Mesenchymal stem cell (in vitro differentiated cells and primary cell): ENCODE measurements at regions not wholly inside any gene's neighbourhood (a gene's known extent, or its start where the extent isn't known, plus 50 kb on each side); places are given as distances from the start of the nearest gene placed in this dataset.

Source experiments
- DNase-seq: peaks from one replicate; pipeline ENCODE4 v3.0.0-alpha.2; 2013
- H2AFZ ChIP-seq: one replicate; pipeline ENCODE4 v1.6.1; 2013; ENCODE audit warnings: low read depth, mild to moderate bottlenecking, control low read depth, inconsistent platforms, low read length, moderate library complexity
- H2AK5ac ChIP-seq: 2 replicates; pipeline ENCODE4 v1.6.1; 2013; ENCODE audit warnings: low read length, moderate library complexity, mild to moderate bottlenecking, inconsistent platforms; ENCODE audit not compliant: severe bottlenecking
- H2BK120ac ChIP-seq: one replicate; pipeline ENCODE4 v1.6.1; 2013; ENCODE audit warnings: low read depth, mild to moderate bottlenecking, inconsistent platforms, low read length, moderate library complexity
- H2BK12ac ChIP-seq, 2 experiments: one replicate each; pipeline ENCODE4 v1.6.1; 2013; ENCODE audit warnings: inconsistent platforms in 2 of 2, low read length in 2 of 2, mild to moderate bottlenecking in 2 of 2, moderate library complexity in 2 of 2, control low read depth in 1 of 2
- H2BK15ac ChIP-seq: one replicate; pipeline ENCODE4 v1.6.1; 2013; ENCODE audit warnings: mild to moderate bottlenecking, low read depth, inconsistent platforms; ENCODE audit not compliant: poor library complexity, severe bottlenecking
- H2BK5ac ChIP-seq: 2 replicates; pipeline ENCODE4 v1.6.1; 2013; ENCODE audit warnings: low read depth, mild to moderate bottlenecking, low read length, control low read depth, inconsistent platforms; ENCODE audit not compliant: poor library complexity, severe bottlenecking
- H3K14ac ChIP-seq, 2 experiments: one replicate each; pipeline ENCODE4 v1.6.1; 2013; ENCODE audit warnings: inconsistent platforms in 2 of 2, low read length in 2 of 2, control low read depth in 1 of 2, mild to moderate bottlenecking in 1 of 2, moderate library complexity in 1 of 2
- H3K18ac ChIP-seq, 2 experiments: one replicate each; pipeline ENCODE4 v1.6.1; 2013; ENCODE audit warnings: inconsistent platforms in 2 of 2, low read length in 2 of 2, control low read depth in 1 of 2, low read depth in 1 of 2, mild to moderate bottlenecking in 1 of 2
- H3K23ac ChIP-seq, 2 experiments: one replicate each; pipeline ENCODE4 v1.6.1; 2013; ENCODE audit warnings: inconsistent platforms in 2 of 2, low read length in 2 of 2, mild to moderate bottlenecking in 2 of 2, moderate library complexity in 2 of 2, control low read depth in 1 of 2
- H3K27ac ChIP-seq: 2 replicates; pipeline ENCODE4 v1.5.1; 2013; ENCODE audit warnings: mild to moderate bottlenecking, moderate library complexity, low read length, control low read depth, inconsistent platforms; ENCODE audit not compliant: poor library complexity, severe bottlenecking
- H3K27me3 ChIP-seq, 2 experiments: 2 replicates each; pipeline versions ENCODE4 v1.6.1 to v1.7.0; 2013; ENCODE audit warnings: low read length in 2 of 2, mild to moderate bottlenecking in 2 of 2, moderate library complexity in 2 of 2, control low read depth in 1 of 2, inconsistent platforms in 1 of 2; ENCODE audit not compliant: control insufficient read depth in 1 of 2, insufficient read depth in 1 of 2
- H3K36me3 ChIP-seq, 2 experiments: 2 replicates each; pipeline versions ENCODE4 v1.6.1 to v1.7.0; 2013; ENCODE audit warnings: low read length in 2 of 2, control low read depth in 1 of 2, inconsistent platforms in 1 of 2, low read depth in 1 of 2, mild to moderate bottlenecking in 1 of 2; ENCODE audit not compliant: insufficient read depth in 2 of 2, control insufficient read depth in 1 of 2
- H3K4ac ChIP-seq, 2 experiments: one replicate each; pipeline ENCODE4 v1.6.1; 2013; ENCODE audit warnings: inconsistent platforms in 2 of 2, low read length in 2 of 2, mild to moderate bottlenecking in 2 of 2, moderate library complexity in 2 of 2, control low read depth in 1 of 2, low read depth in 1 of 2
- H3K4me1 ChIP-seq: 2 replicates; pipeline ENCODE4 v1.6.1; 2013; ENCODE audit warnings: low read depth, low read length, control low read depth; ENCODE audit not compliant: control insufficient read depth, insufficient read depth
- H3K4me2 ChIP-seq: 2 replicates; pipeline ENCODE4 v1.6.1; 2013; ENCODE audit warnings: low read length, mild to moderate bottlenecking, inconsistent platforms; ENCODE audit not compliant: poor library complexity, severe bottlenecking
- H3K4me3 ChIP-seq, 2 experiments: 2 replicates each; pipeline versions ENCODE4 v1.5.1 to v1.7.0; 2013; ENCODE audit warnings: low read length in 2 of 2, mild to moderate bottlenecking in 2 of 2, control low read depth in 1 of 2, low read depth in 1 of 2; ENCODE audit not compliant: insufficient read depth in 1 of 2
- H3K79me1 ChIP-seq: replicated peaks from 2 replicates; pipeline ENCODE4 v1.6.1; 2013; ENCODE audit warnings: mild to moderate bottlenecking, control low read depth, low read length, inconsistent platforms; ENCODE audit not compliant: poor library complexity, severe bottlenecking
- H3K9ac ChIP-seq: 2 replicates; pipeline ENCODE4 v1.7.0; 2013; ENCODE audit warnings: mild to moderate bottlenecking, low read length, moderate library complexity
- H3K9me3 ChIP-seq: 2 replicates; pipeline ENCODE4 v1.7.0; 2013; ENCODE audit warnings: mild to moderate bottlenecking, low read length; ENCODE audit not compliant: control insufficient read depth
- H4K8ac ChIP-seq: one replicate; pipeline ENCODE4 v1.6.1; 2013; ENCODE audit warnings: inconsistent platforms, mild to moderate bottlenecking, low read length, moderate library complexity
- H4K91ac ChIP-seq: one replicate; pipeline ENCODE4 v1.6.1; 2013; ENCODE audit warnings: mild to moderate bottlenecking, low read length, inconsistent platforms
- WGBS: methylation state at CpG from one replicate; pipeline ENCODE4 v1.1.7; 2013; ENCODE audit warnings: mixed read lengths; 5-methylcytosine and 5-hydroxymethylcytosine counted together

DNA sequence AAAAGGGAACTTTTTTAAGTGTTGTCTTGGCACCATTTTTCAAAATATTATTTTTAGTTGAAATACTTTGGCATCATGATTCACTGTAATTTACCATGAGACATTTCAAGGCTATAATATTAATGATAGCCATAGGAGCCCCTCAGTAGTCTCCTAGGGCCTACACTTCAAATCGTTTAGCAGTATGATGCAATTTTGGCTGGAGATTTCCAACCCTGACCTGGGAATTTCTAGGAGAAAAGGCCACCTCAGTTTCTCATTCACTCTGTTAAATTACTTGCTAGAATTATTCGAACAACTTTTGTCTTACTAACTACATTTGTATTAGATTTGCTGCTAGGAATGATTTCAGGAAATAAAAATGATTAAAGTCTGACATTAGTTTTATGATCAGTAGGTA lies 1610.9 kb upstream of the RAG2 start:
- no peak overlapping the region for H3K27ac ChIP-seq
- no peaks in the 10 kb centered on the region for H3K27me3 ChIP-seq
- H2AK5ac ChIP-seq, result no peak overlapping the region
- no peak overlapping the region for H3K4ac ChIP-seq
- no peak overlapping the region for H2BK15ac ChIP-seq
- H4K8ac ChIP-seq, result no peak overlapping the region
- H3K9me3 ChIP-seq, result no peaks in the 10 kb centered on the region
- no peak overlapping the region for H2BK120ac ChIP-seq
- H3K14ac ChIP-seq, result no peak overlapping the region
- H2BK5ac ChIP-seq, result no peak overlapping the region
- H3K18ac ChIP-seq, result no peak overlapping the region
- no peak overlapping the region for H3K4me3 ChIP-seq
- 75% methylated on average over 1 of the region's 2 CpGs for WGBS
- no peak overlapping the region for H2BK12ac ChIP-seq
- H3K4me1 ChIP-seq, result no peaks in the 10 kb centered on the region
- no peak overlapping the region for H4K91ac ChIP-seq
- H3K36me3 ChIP-seq, result no peaks in the 10 kb centered on the region
- H3K79me1 ChIP-seq, result no peaks in the 10 kb centered on the region
- H3K4me2 ChIP-seq, result no peak overlapping the region
- no peak overlapping the region for H3K23ac ChIP-seq
- H3K9ac ChIP-seq, result no peak overlapping the region
- DNase-seq, result no peak
- H2AFZ ChIP-seq, result no peak overlapping the region

DNA sequence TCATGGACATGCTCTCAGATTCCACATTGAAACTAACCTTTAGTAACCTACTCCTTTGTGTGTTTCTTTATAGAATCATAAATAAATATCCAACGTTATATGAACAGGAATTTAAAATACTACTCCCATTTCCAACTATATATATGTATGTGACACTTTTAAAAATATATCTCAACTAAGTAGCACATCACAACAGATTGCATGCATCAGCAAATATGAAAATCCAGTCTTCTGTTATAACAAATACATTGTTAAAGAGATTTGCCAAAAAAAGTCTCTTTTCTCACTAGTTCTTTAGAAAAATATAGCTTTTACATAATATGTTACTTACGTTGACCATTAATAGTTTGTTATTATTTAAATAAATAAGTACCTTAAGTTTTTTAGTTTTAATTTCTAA lies 1608.6 kb upstream of the RAG2 start:
- Histone ChIP-seq H3K4me1 (no peaks in the 10 kb centered on the region), H3K27ac (no peak overlapping the region), H3K4ac (no peak overlapping the region), H2BK120ac (no peak overlapping the region), H3K14ac (no peak overlapping the region), H2AK5ac (no peak overlapping the region), H3K36me3 (no peaks in the 10 kb centered on the region), H3K79me1 (no peaks in the 10 kb centered on the region), H4K91ac (no peak overlapping the region), H2BK5ac (no peak overlapping the region), H3K23ac (no peak overlapping the region), H2AFZ (no peak overlapping the region), H2BK15ac (no peak overlapping the region), H2BK12ac (no peak overlapping the region), H3K9me3 (peaks cover 3% of the 10 kb centered on the region), H3K18ac (no peak overlapping the region), H3K4me3 (no peak overlapping the region), H3K27me3 (no peaks in the 10 kb centered on the region), H4K8ac (no peak overlapping the region), H3K9ac (no peak overlapping the region), H3K4me2 (no peak overlapping the region)
- WGBS, result no CpG with 5 or more reads among the region's 2 CpGs
- DNase-seq, result no peak

DNA sequence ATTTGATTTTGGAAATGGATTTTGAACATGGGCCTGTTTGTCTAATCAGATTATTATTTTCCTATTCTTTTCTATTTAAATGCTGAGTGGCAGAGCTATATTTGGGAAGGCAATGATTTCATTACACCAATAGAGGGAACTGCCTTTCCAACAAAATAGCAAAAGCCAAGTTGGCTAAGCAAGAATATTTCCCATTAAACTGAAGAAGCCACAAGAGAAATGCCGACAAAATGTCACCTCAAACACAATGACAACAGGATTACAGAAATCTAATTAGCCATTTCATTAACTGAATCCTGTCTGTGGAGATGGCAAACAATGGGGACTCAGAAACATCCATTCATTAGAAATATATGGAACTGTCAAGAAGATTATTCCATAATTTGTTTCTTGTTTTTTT lies 1593.1 kb upstream of the RAG2 start:
- H4K91ac ChIP-seq, result no peak overlapping the region
- H3K27me3 ChIP-seq, result no peaks in the 10 kb centered on the region
- no peak overlapping the region for H3K18ac ChIP-seq
- H2BK5ac ChIP-seq, result no peak overlapping the region
- no peak overlapping the region for H3K23ac ChIP-seq
- no peaks in the 10 kb centered on the region for H3K4me1 ChIP-seq
- H3K4me3 ChIP-seq, result no peak overlapping the region
- H2BK12ac ChIP-seq, result no peak overlapping the region
- no peak overlapping the region for H3K9ac ChIP-seq
- no peak overlapping the region for H4K8ac ChIP-seq
- WGBS, result 100% methylated on average over 1 of the region's 1 CpG
- no peak overlapping the region for H3K4ac ChIP-seq
- no peak for DNase-seq
- H2BK120ac ChIP-seq, result no peak overlapping the region
- H3K9me3 ChIP-seq, result peaks cover 5% of the 10 kb centered on the region
- H2BK15ac ChIP-seq, result no peak overlapping the region
- no peaks in the 10 kb centered on the region for H3K36me3 ChIP-seq
- no peak overlapping the region for H2AFZ ChIP-seq
- H2AK5ac ChIP-seq, result no peak overlapping the region
- no peak overlapping the region for H3K4me2 ChIP-seq
- H3K79me1 ChIP-seq, result no peaks in the 10 kb centered on the region
- no peak overlapping the region for H3K14ac ChIP-seq
- no peak overlapping the region for H3K27ac ChIP-seq

DNA sequence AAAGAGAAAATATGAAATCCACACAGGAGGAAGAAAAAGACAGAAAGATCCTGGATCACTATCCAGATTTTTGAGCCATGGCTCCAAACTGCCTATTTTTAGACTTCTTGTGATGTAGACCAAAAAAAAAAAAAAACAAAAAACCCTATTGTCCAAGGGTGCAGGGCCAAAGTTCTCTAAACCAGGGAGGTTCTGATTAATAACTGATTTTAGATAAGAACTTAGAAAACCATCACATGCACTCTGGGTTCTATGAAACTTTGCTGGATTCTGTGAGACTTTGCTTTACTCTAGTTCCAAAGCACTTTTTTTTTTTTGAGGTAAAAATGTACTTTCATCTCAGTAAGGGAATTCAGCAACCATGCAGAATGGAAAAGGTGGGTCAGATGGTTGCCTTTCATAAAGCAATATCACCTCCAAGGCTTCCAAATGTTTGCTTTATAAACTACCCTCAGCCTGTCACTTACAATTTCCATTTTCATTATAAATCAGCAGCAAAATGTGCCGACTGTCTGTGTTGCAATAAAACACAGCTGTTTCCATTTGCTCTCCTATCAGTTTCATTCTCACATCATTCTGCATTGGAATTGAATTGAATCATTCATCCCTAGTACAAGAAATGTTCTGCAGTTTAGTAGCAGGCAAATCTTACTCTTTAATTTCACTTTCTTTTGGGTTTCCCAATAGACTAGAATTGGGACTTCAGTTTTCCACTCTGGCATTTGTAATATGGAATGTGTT lies 1584.3 kb upstream of the RAG2 start:
- 63% methylated on average over 1 of the region's 1 CpG for WGBS
- no peak overlapping the region for H3K27ac ChIP-seq

More for the DNA sequence above, 1584.3 kb upstream of the RAG2 start:
- Histone ChIP-seq H2BK12ac (no peak overlapping the region), H3K4me1 (no peaks in the 10 kb centered on the region), H3K36me3 (no peaks in the 10 kb centered on the region), H2AFZ (no peak overlapping the region), H3K9me3 (no peaks in the 10 kb centered on the region), H3K18ac (no peak overlapping the region), H3K4me2 (no peak overlapping the region), H3K27me3 (no peaks in the 10 kb centered on the region), H3K23ac (no peak overlapping the region), H3K14ac (no peak overlapping the region), H2AK5ac (no peak overlapping the region), H2BK5ac (no peak overlapping the region), H3K4ac (no peak overlapping the region), H3K9ac (no peak overlapping the region), H3K4me3 (no peak overlapping the region), H4K8ac (no peak overlapping the region), H2BK120ac (no peak overlapping the region), H4K91ac (no peak overlapping the region), H2BK15ac (no peak overlapping the region), H3K79me1 (no peaks in the 10 kb centered on the region)
- DNase-seq, result peak; percentile 17
